ENCODE measurements at regions not wholly inside any gene's neighbourhood (a gene's known extent, or its start where the extent isn't known, plus 50 kb on each side); places are given as distances from the start of the nearest gene placed in this dataset.
"Not testable (repeated sequence)": the region's sequence is repeated elsewhere in the genome, so short reads cannot be mapped to it uniquely, and the experiment has no call there.

DNA sequence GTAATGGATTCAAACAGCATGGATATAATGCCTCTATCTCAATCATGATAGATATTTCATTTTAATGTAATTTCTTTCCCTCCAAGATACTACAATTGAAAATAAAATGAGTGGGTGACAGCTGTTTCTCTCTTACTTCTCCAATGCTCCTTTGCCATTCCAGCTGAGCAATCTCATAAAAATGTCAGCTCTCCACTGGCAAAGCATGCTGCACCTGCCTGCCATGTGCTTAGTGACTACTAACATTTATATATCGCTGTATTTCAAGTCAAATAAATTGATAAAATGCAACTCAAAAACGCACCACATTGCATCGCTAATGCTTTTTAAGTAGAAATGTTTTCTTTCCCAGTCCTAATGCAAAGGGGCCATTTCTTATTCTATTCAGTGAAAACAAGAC is 1093.9 kb downstream of the CBLN2 start:
- DNase-seq: no peak

DNA sequence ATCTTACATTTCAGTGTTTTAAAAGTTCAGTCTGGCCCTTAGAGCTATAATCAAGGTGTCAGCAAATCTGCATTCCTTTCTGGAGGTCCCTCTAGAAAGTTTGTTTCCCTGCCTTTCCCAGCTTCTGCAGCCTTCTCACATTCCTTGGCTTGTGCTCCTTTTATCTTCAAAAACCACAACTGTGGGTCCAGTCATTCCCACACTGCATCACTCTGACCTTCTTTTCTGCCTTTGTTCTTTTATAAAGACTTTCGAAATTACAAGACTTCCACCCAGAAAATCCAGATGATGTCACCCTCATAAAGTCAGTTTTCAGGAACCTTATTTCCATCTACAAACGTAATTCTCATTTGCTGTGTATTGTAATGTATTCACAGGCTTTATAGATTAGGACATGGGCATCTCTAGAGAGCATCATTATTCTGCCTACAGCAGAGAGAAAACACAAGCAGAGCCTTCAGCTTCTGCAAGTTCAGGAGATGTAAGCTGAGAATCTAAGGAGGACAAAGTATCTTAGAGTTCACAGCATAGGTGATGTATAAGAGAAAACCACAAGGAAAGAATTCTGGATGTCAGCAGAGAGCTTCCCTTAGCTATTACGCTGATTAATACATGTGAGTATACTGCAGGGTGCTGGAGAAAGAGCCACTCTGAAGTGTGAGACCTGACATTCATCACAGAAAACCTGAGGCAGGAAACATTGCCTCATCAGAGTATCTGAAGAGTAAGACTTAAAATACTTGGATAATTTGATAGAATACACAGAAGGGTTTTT is 1100.2 kb downstream of the CBLN2 start:
- DNase-seq: no peak

DNA sequence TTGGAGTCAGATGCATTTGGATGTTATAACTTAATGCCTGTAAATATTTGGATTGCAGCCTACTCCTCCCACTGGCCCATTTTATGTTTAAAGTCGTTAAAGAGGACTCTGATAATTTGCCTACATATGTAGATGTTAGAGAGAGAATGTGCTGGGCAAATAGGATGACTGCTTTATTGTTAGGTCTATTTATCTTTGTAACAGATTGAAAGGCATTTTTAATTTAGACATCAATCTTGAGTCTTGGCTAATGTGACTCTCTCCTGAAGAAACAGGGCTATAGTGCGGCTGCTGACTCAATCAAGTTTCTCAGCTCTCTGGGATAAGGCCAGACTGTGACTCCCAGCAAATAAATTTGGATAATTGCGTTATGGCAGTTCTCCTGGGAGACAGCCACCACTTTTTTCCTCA is 1101.4 kb downstream of the CBLN2 start:
- no peak for DNase-seq

DNA sequence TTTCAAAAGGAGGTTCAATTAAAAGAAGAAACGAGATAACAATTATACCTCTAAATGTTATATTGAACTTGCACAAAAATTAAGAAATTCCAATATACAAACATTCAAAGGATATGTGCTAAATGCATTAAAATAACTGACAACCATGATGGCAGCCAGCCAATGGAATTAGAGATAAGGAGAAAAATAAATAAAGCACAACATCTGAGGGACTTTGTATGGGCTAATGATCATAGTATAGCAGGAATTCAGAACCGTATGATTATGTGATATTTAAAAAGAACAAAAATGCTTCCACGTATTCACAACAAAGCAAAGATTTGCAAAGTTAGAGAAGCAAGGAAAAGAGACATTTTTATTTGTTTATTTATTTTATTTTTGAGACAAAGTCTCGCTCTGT is 1103.0 kb downstream of the CBLN2 start:
- DNase-seq: no peak

DNA sequence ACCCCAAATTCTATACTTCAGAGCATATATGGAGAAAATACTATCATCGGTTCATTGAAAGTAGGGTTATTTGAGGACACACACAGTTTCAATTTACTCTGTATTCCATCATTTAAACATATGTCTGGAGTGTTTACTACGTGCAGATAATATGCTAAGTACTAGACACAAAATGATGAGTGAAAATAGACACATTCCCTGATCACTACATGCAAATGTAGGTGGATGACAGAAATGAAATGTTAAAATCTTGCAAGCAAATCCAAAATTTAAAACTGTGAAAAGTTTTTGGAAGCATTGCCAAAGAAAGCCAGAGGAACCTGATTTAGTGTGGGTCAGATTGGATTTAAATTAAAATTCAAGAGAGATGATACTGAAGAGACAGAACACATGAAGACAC is 1106.6 kb downstream of the CBLN2 start:
- no peak for DNase-seq

DNA sequence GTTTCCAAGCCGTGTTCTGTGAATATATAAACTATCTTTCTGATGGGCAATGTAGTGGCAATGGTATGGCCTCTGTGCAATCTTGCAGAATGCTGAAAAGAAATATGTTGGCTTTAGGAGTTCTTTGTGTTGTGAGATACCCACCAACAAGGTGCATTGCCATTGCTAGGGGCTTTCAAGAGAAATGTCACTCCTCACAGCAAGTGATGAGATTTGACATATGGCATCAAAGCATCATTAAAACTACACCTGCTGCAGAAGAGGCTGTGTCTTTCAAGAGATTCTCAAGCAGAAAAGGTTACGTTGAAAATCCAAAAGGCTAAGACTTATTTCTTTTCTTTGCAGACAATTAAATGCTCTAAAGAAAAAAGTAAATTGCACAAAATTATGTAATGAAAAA is 1110.8 kb downstream of the CBLN2 start:
- DNase-seq: no peak

DNA sequence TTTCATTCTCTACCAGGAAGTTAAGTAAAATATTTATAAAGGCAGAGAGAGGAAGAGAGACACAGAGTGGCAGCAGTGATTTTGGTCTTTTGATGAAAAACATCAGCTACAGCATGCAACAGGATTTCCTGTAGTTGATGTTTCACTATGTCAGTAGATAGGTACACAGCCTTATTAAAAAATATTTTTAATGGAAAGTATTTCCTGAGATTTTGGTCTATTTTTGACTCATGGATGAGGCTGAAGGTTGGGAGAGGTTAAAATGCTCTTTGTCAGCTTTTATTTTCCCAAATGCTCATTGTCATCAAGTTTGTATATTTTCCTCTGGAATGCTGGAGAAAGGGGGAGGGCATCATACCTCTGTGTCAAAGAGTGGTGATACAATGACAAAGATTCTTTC is 1112.5 kb downstream of the CBLN2 start:
- no peak for DNase-seq

DNA sequence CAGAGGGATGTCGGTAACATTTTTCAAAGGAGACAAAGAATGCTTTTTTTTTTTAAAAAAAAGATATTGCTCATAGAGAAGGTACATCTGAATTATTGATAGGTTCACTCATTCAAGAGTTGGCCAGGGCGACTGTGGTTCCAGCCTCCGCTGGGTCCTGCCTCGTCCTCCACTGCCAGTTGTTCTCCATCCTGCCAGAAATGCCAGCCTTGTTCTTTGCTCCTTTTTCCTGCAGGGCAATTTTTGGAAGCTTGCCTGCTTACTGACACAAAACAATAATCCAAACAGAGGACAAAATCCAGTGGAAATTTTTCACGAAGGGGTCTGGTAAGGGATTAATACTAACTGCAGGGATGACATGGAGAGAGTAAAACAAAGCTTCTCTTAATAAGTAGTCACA is 1113.0 kb downstream of the CBLN2 start:
- DNase-seq: no peak

DNA sequence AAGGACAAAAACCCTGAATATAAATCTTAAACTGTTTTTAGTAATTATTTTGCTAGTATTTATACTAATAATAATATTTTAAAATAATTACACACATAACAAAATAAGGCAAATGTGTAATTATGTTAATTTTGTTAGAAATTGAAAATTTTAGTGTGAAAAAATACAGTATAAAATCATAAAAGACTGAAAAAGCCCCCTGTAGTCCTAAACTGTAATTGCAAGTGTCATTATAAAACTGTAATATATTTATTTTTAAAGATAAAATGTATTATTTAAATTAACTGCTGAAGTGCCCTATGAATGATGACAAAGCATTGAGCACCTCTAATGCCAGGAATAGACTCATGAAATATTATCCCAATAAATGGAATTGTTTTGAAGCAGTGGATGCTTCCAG is 1117.7 kb downstream of the CBLN2 start:
- DNase-seq: no peak

DNA sequence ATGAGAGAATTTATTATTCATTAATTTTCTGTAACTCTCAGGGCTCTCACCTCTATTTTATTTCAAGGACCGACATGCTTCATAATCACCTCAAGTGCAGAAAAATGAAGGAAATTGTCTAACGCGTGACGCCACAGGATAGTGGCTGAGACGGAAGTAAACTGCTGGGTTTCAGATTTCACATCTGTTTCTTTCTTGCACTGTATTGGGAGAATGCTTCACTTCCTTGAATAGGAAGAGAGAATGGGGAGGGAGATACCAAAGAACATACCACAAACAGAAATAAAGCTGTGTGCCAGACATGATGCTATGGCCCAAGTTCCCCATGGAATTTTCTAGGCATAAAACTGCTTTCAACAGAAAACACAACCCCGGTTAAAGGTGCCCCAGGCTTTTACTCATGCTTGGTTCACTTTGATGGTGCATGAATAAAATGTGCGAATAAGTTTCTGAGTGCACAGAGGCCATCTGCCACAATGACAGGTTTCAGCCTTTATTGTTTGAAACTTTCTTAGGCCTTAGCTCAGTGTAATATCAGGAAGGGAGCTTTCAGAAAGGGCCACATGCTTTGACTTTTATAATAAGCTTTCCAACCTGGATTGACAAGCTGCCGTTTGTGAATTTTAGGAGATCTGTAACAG is 1116.4 kb downstream of the SOCS6 start:
- DNase-seq: no peak

DNA sequence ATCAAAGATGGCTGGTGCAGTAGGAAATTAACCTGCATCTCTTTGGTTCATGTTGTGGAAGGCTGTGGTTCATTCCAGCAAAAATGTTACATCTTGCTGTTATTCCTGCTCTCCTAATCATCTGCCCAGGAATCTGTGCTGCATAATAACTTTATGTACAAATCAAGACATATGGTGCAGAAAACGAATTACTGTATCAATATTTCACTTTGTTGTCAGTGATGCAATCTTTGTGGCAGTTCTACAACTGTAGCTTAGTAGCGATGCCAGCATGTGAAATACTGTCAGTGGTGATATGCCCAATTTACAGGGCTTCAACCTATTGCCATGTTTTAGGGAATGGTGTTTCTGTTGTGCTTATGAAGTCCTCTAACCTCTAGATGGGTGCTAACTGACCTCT is 1114.7 kb downstream of the SOCS6 start:
- no peak for DNase-seq

DNA sequence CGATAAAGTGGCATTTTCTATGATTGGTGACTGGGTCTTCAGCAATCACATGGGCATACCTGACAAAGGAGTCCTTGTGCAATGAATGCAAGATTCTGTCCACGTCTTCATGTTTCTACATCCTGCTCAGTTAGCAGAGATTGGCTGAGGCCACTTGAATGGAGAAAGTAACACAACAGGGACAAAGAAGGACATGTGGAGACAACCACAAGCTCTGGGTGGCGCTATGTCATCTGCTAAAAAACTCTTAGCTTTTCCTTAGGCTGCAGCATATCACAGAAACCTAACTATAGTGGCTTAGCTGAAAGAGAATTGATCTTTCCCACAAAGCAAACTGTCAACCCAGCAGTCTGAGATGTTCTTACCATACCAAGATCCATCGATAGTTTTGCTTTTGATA is 1109.7 kb downstream of the SOCS6 start:
- no peak for DNase-seq

DNA sequence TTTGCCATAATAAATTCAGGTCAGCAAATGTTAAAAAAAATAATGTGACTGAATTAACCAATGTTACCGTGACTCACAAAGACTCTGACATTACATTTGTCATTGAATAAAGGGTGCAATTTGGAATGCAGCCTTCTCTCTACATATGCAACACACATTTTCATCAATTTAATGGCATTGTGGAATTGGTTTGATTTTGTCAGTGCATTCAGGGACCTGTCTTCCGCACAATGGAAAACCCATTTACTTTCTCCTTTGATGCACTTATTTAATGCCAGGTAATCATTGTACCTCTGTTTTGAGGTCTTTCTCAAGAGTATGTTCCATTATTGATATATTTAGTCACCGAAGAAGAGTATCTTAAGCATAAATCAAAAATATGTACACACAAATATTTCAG is 1099.3 kb downstream of the SOCS6 start:
- no peak for DNase-seq

DNA sequence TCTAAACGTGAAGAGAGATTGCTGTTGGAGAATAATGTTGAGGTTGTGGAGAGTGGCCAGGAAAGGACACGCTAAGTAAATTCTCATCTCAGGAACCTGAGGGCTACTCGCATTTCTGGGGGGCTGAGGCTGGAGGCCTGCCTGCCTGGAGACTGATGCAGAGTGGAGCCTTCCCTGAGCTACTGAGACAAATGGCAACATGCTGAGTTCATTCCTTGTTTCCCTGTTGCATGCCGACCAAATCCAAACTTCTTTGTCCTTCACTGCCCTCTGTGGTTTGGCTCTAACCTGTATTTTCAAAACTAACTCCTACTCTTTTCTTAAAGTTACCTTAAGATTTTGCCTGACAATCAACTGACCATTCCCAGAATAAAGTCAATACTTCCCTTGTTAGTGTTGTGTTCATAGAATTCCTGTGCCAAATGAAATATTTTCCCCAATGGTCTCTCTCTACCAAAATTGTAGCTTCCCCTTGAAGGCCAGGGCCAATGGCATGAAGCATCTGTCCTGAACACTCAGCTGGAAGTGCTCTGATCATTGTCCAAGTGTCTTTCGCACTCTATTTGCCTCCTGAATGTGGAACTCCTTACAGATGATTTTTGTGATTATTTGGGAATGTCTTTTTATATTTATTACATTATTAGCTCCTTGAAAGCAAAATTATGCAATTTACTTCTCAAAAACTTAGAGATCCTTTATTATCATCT is 1085.6 kb downstream of the SOCS6 start:
- DNase-seq: no peak

DNA sequence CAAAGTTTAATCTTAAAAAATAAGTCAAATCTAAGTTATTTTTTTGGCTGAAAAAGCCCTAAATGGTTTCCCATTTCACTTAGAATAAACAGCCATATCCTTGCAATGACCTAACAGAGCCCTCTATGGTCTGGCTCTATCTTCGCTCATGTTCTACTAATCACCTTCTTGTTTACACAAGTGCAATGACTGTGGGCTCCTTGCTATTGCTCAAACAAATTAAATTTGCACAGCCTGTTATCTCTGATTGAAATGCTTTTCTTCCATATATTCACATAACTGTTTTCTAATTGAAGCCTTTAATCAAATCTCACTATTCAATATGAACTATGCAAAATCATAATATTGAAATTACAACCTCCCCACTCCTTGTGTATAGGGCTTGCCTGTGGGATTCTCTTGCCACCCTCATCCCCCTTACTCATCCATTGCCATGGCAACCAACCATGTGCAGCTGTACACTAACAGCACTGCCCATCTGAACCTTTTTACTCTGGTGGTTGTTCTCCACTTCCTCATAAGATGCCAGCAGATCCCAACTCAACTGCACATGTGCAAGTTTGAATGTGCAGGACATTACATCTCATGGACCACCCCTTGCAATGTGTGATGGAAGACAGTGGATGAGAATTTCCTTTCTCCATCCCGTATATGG is 1083.2 kb downstream of the SOCS6 start:
- DNase-seq: no peak

DNA sequence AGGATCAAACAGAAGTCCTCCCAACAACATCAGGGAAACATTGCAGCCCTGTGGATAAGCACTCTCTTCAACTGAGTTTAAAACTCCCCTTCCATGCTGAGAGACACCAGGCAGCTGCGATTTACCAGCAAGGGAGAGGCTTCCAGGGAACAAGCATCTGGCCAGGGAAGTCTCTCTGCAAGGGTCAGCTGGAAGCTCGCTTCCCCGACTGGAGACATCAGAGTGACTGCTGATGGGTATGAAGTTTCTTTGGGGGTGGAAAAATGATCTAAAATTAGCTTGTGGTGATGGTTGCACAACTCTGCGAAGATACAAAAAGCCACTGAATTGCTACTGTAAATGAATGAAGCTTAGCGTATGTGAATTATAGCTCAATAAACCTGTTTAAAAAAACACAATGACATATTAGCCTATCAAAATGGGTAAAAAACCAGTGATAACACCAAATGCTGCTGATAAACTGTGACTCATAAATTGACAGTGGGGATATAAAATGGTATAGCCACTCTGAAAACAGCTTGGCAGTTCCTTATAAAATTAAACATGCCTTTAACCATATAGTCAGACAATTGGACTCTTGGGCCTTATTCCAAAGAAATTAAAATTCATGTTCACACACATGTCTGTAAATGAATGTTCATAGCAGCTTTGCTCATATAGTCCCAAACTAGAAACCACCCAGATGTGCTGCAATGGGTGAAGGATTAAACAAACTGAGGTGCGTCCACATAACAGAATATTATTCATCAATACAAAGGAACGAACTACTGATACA is 1082.0 kb downstream of the SOCS6 start:
- no peak for DNase-seq

DNA sequence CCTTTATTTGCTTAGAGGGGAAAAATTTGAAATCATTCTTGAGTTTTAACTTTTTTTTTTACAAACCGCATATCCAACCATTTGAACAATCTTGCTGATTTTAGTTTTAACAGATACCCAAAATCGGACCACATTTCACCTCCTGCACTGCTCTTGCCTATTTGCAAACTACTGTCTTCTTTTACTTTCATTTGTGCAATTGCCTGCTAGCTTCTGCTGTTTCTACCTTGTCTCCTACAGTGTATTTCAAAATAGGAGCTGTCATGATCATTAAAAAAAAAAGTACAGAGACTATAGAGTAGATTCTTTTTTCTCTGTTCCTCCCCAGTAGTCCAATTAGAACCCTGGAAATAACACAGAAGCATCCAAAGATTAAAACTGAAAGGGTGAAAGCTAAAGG is 1081.2 kb downstream of the SOCS6 start:
- DNase-seq: no peak

DNA sequence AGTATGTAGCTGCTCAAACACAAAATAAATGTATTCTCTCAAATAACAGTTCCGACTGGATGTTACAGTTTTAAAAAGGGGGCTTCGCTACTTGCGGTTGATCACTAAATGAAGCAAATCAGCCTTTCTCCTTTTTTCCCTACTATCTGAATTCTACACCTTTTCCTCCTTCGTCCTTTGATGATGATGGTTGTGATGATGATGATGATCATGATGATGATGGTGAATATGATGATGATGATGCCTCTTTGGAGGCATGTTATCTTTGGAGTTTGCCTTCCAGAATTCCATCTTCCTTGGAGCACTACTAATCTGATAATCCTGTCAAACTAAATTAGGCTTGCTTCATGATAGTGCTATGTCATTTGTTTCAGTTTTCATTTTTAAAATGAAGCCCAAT is 1073.3 kb downstream of the SOCS6 start:
- no peak for DNase-seq

DNA sequence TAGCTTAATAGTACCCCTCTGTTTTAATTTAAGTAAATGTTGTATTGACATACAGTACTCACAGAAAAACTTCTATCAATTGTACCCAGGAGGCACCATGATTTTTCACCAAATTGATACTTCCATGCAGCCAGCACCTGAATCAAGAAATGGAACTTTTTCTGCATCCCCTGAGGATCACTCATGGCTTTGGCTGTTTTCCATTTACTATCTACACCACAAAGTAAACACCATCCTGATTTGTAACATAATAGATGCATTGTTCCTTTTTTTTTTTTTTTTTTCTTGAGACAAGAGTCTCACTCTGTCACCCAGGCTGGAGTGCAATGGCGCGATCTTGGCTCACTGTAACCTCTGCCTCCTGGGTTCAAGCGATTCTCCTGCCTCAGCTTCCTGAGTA is 1066.8 kb downstream of the SOCS6 start:
- DNase-seq: not testable (repeated sequence)

DNA sequence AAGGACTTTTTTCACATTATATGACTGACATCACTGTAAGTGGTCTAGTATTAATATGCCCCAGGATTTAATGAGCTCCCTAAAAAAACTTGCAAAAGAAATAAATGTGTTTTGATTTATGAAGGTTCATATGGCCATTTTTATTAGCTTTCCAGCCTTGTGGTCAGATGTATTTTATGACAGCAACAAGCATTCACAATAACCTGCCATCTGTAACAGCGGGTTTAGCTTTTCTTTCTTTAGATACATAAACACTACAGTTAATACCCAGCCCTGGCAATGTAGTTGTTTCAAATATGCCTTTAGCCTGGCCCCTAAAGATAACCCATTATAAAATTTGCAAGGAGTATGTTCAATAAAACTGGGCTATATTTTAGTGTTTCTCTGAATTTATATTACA is 1063.8 kb downstream of the SOCS6 start:
- no peak for DNase-seq

DNA sequence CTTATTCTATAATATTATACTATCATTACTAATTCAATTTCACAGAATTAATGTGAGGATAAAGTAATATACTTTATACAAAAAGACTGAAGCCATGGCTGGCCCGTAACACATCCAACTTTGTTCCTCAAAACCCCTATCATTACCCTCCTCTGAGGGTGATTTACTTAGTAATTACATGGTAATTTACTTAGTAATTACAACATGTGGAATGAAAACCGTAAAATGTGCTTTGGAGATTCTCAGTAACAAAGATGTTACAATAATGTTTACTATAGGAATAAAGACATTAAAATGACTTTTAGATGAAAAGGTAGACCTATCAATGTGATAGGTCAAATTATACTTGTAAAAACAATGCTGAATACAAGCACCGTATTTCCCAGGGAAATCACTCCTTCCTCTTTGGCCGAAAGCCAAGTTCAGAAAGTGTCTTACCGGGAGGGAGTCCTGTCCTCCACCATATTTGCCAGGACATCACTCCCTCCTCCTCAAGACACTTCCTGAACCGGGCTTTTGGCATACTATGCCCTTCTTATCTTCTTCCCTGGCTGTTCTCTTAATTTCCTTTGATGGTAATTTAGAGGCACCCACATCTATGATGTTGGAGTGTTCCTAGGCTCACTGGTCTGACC is 1047.8 kb downstream of the SOCS6 start:
- DNase-seq: no peak

DNA sequence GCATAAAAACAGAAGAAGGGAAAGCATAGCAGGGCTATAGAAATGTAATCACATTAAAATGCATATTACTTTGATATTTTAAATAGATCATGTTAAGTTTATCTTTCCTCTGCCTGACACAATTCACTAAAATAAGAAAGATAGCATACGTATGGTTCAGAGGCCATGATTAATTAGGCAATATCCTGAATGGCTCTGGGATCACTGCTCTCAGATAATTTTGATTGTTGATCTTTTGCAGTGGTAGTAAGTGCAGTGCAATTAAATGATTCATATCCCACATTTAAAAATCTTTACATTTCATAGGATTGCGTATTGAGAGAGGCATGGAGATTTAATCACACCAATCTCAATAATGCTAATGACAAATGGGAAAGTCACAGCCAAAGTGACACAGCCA is 1040.7 kb downstream of the SOCS6 start:
- DNase-seq: no peak

Data from stimulated activated CD4-positive, alpha-beta T cell treated with anti-CD3 and anti-CD28 coated beads, Interleukin-4, amount 100 ng/mL, for 1 hour (primary cell).